Epithelial cell of esophagus (primary cell): ENCODE measurements at regions not wholly inside any gene's neighbourhood (a gene's known extent, or its start where the extent isn't known, plus 50 kb on each side); places are given as distances from the start of the nearest gene placed in this dataset.

Experiments used
- DNase-seq: peaks from one replicate; pipeline ENCODE4 v3.0.0; 2010; ENCODE audit warnings: low read depth
- H3K4me3 ChIP-seq: 2 replicates; pipeline ENCODE4 v1.5.1; 2011; ENCODE audit warnings: mild to moderate bottlenecking, low read length, control low read depth
- TF ChIP-seq, protein P1 (sequence below): IDR thresholded peaks from 2 replicates; pipeline ENCODE4 v1.5.1; 2011; ENCODE audit warnings: low read depth, mild to moderate bottlenecking, low read length, control low read depth, inconsistent platforms; ENCODE audit not compliant: insufficient read depth; ENCODE audit errors: missing control alignments

- TF ChIP-seq, protein P1, sequence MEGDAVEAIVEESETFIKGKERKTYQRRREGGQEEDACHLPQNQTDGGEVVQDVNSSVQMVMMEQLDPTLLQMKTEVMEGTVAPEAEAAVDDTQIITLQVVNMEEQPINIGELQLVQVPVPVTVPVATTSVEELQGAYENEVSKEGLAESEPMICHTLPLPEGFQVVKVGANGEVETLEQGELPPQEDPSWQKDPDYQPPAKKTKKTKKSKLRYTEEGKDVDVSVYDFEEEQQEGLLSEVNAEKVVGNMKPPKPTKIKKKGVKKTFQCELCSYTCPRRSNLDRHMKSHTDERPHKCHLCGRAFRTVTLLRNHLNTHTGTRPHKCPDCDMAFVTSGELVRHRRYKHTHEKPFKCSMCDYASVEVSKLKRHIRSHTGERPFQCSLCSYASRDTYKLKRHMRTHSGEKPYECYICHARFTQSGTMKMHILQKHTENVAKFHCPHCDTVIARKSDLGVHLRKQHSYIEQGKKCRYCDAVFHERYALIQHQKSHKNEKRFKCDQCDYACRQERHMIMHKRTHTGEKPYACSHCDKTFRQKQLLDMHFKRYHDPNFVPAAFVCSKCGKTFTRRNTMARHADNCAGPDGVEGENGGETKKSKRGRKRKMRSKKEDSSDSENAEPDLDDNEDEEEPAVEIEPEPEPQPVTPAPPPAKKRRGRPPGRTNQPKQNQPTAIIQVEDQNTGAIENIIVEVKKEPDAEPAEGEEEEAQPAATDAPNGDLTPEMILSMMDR = no peak
- DNase-seq = peak; percentile 63
- no peak overlapping the region for H3K4me3 ChIP-seq
Observed at GRCh38 chr15:31447931-31448634, 121.4 kb downstream of the KLF13 start.

DNA sequence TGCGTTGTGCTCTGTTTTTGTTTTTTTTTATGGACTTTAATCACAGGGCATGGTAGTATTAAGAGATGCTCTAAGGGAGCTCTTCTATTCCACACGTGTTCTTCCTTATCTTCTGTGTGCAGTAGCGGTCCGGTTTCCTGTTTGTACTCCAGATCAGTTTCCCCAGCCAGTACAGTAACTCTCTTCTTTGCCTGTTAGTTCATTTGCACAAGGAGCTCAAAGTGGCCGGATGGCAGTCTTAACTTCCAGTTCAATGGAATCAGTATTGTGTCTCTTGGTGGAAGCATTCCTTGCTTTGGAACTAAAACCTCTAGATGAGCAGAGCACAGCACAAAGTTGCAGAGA, 122.0 kb downstream of the KLF13 start:
- DNase-seq = no peak
- TF ChIP-seq, protein P1 = no peak

DNA sequence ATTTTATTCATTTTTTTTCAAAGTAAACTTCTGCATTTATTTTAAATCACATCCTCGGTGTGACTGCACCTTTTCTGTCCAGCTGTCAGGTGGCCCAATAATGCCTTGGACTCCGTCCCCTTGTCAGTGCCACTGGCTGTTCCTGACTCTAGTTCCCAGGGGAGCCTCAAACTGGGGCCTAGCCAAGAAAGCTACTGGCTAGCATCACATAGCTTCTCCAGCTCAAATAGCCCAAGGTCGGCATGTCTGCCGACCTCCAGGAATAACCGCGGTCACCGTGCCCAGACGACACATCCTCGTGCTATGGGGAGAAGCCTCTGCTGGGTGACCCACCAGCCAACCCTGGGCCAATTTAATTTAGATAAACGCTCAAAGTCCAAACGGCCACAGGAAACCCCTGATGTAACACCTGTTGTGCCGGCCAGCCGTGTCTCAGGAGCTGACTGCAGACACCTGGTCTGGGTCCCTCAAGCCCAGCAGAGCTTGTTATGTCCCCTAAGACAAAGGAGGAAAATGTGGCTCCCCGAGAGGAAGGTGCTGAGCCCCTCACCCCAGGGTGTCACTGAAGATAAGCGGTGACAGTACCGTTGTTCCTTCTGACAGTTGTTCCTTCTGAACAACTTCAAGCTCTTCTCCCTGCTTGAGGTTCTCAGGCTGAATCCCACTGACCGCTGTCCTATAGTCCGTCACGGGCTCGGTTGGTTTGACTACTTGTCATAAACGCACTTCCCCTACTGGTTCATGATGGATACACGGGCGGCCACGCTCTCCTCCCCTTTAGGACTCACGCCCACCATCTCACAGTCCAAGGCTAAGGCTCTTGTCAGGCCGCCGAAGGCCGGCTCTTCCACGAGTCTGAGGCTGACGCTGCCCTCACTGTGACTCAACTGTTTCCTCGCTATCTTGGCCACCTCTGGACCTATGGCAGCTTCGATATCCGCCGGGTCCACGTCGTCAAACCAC, 126.2 kb downstream of the KLF13 start:
- TF ChIP-seq, protein P1 = no peak
- no peak for DNase-seq
- H3K4me3 ChIP-seq = no peak overlapping the region

More for the DNA sequence above, 122.0 kb downstream of the KLF13 start:
- H3K4me3 ChIP-seq = no peak overlapping the region

DNA sequence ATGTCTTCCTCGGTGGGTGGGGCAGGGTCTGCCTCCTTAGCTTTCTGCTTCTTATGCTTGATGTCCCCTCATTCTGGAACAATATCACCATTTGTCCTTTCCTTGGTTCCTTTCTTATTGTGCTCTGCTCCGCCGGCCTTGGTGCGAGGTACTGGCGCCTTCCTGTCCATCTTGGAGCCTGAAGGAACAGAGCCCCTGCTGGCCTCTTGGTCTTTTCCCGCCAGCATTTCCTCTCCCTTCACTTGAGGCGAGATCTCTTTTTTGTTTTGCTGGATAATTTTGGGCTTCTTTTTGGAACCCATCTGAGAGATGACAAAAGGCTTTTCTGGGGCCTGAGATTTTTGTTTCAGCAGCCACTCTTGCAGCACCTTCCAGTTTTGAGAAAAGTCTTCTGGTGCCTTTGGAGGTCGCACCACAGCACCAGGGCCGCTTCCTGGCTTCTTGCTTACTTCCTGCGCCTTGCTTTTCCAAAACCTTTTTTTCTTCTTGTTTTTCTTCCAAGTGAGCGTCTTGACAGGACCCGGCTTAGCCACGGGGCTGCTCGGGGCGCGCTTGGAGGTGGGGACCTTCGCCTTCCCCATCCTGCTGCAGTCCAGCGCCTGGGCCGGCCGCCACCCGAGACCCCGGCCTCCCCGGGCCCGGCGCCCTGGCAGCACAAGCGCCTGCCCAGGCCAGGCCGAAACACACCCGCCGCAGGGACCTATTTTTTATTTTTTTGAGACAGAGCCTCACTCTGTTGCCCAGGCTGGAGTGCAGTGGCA, 127.1 kb downstream of the KLF13 start:
- TF ChIP-seq, protein P1 = no peak
- DNase-seq = no peak
- no peak overlapping the region for H3K4me3 ChIP-seq

DNA sequence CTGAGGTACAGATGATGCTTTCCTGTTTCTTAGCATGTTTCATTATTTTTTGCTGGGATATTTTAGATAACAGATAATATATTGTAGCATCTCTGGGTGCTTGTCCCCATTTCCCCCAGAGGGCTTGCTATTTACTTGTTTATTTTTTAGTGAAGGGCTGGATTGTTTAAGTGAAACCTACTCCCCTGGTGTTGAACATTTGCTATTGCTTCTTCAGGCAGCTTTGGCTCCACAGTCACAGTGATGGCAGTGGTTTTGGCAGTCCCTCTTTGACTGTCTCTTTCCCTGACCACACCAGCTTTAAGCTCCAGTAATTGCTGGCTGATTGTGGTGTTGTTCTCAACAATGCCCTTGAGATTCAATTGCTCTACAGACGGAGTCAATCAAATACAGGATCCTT, 128.9 kb downstream of the KLF13 start:
- no peak overlapping the region for H3K4me3 ChIP-seq
- DNase-seq = no peak
- TF ChIP-seq, protein P1 = no peak

GRCh38 chr15:31456354-31457060, 129.9 kb downstream of the KLF13 start:
- TF ChIP-seq, protein P1 = no peak
- H3K4me3 ChIP-seq = no peak overlapping the region
- no peak for DNase-seq
